Sigmoid colon (tissue), 4 donors: ENCODE measurements at regions not wholly inside any gene's neighbourhood (a gene's known extent, or its start where the extent isn't known, plus 50 kb on each side); places are given as distances from the start of the nearest gene placed in this dataset.

ENCODE experiments used
- CTCF ChIP-seq, 4 experiments: fragments of 450-650 bp in 3 of 4; fragments of 200-600 bp in 1 of 4; IDR thresholded peaks; one replicate each; pipeline ENCODE4 v1.5.1; 2016 to 2019; ENCODE audit warnings: antibody characterized with exemption in 4 of 4, mild to moderate bottlenecking in 3 of 4, moderate library complexity in 2 of 4
- EP300 ChIP-seq, 4 donors: sonication (generic); formaldehyde crosslinking; IDR thresholded peaks; one replicate each; pipeline ENCODE4 v1.6.1; 2017; ENCODE audit warnings: antibody characterized with exemption in 4 of 4
- POLR2A ChIP-seq, 2 donors: fragments of 450-650 bp; IDR thresholded peaks; one replicate each; pipeline ENCODE4 v1.6.1; 2016; ENCODE audit warnings: antibody characterized with exemption in 2 of 2, mild to moderate bottlenecking in 2 of 2, moderate library complexity in 2 of 2
- POLR2AphosphoS5 ChIP-seq, 4 donors: sonication (generic); formaldehyde crosslinking; IDR thresholded peaks; one replicate each; pipeline ENCODE4 v1.6.1; 2017; ENCODE audit warnings: antibody characterized with exemption in 4 of 4

- TF ChIP-seq CTCF (IDR thresholded peaks at IDR 0.05) (peak in 1 of 4 experiments; percentile 26), POLR2A (IDR thresholded peaks at IDR 0.05) (no peak), POLR2AphosphoS5 (IDR thresholded peaks at IDR 0.05) (peak in 1 of 4 donors; percentile 28), EP300 (IDR thresholded peaks at IDR 0.05) (no peak)
Measured at GRCh38 chr9:6080154-6080716, 64.8 kb upstream of the RANBP6 start.
